ENCODE measurements at regions not wholly inside any gene's neighbourhood (a gene's known extent, or its start where the extent isn't known, plus 50 kb on each side); places are given as distances from the start of the nearest gene placed in this dataset.

- TF ChIP-seq POLR2A (IDR thresholded peaks at IDR 0.05) (no peak), EP300 (IDR thresholded peaks at IDR 0.05) (no peak)
These were observed 455.0 kb downstream of the EPHA3 start for GRCh38 chr3:89562373-89562772.
